HepG2 (cell line): ENCODE measurements at regions not wholly inside any gene's neighbourhood (a gene's known extent, or its start where the extent isn't known, plus 50 kb on each side); places are given as distances from the start of the nearest gene placed in this dataset.

Experiments used
- HNF1A ChIP-seq, 2 experiments: sonication (generic) in 1 of 2; formaldehyde crosslinking in 1 of 2; IDR thresholded peaks; 2 replicates each; pipeline versions ENCODE4 v1.4.0 to v1.6.1; 2016 to 2020; ENCODE audit warnings: borderline replicate concordance in 1 of 2, low read depth in 1 of 2, mild to moderate bottlenecking in 1 of 2, missing genetic modification reagents in 1 of 2
- KAT2B ChIP-seq: fragments of 150-350 bp; IDR thresholded peaks from 2 replicates; pipeline ENCODE4 v1.6.1; 2014; ENCODE audit warnings: low read depth, low read length, borderline replicate concordance
- SIN3A ChIP-seq: IDR thresholded peaks from 2 replicates; pipeline ENCODE4 v1.6.1; 2011; ENCODE audit warnings: low read depth, mild to moderate bottlenecking, control low read depth, low read length, borderline replicate concordance
- TRIM24 ChIP-seq: sonication (generic); formaldehyde crosslinking; IDR thresholded peaks from 2 replicates; pipeline ENCODE4 v1.8.0; 2022; ENCODE audit warnings: mild to moderate bottlenecking, missing genetic modification reagents
- ZBTB10 ChIP-seq: sonication (generic); formaldehyde crosslinking; IDR thresholded peaks from 2 replicates; pipeline ENCODE4 v1.4.0; 2020; ENCODE audit warnings: missing genetic modification reagents, borderline replicate concordance
- ZNF619 ChIP-seq: sonication (generic); formaldehyde crosslinking; IDR thresholded peaks from 2 replicates; pipeline ENCODE4 v1.4.0; 2020; ENCODE audit warnings: mild to moderate bottlenecking, missing genetic modification reagents
- ZZZ3 ChIP-seq: sonication (generic); formaldehyde crosslinking; IDR thresholded peaks from 2 replicates; pipeline ENCODE4 v1.4.0; 2020; ENCODE audit warnings: missing genetic modification reagents, mild to moderate bottlenecking, borderline replicate concordance
- TF ChIP-seq, protein P1 (sequence below): sonication (generic); formaldehyde crosslinking; IDR thresholded peaks from 2 replicates; pipeline ENCODE4 v1.4.0; 2020; ENCODE audit warnings: missing genetic modification reagents
- TF ChIP-seq, protein P2 (sequence below): sonication (generic); formaldehyde crosslinking; IDR thresholded peaks from 2 replicates; pipeline ENCODE4 v1.4.0; 2020; ENCODE audit warnings: missing genetic modification reagents

DNA sequence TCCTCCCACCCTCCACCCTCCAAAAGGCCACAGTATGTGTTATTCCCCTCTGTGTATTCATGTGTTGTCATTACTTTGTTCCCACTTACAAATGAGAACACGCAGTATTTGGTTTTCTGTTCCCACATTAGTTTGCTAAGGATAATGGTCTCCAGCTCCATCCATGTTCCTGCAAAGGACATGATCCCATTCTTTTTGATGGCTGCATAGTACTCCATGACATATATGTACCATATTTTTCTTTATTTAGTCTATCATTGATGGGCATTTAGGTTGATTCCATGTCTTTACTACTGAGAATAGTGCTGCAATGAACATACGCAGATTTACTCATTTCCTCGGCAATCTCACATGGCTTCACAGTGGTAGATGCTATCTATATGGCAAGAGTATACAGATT, 453.6 kb upstream of the CFAP20DC start (continued):
- TF ChIP-seq HNF1A (IDR thresholded peaks at IDR 0.05; ENCODE audit: low read depth) = no peak
- no peak for TF ChIP-seq HNF1A (CRISPR knock-in tag; IDR thresholded peaks at IDR 0.05; ENCODE audit: borderline replicate concordance)
- TF ChIP-seq TRIM24 (CRISPR knock-in tag) = no peak
- TF ChIP-seq KAT2B = no peak
- TF ChIP-seq, protein P1, sequence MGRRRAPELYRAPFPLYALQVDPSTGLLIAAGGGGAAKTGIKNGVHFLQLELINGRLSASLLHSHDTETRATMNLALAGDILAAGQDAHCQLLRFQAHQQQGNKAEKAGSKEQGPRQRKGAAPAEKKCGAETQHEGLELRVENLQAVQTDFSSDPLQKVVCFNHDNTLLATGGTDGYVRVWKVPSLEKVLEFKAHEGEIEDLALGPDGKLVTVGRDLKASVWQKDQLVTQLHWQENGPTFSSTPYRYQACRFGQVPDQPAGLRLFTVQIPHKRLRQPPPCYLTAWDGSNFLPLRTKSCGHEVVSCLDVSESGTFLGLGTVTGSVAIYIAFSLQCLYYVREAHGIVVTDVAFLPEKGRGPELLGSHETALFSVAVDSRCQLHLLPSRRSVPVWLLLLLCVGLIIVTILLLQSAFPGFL = no peak
- no peak for TF ChIP-seq ZBTB10 (CRISPR knock-in tag)
- no peak for TF ChIP-seq SIN3A
- TF ChIP-seq ZNF619 = no peak
- TF ChIP-seq, protein P2, sequence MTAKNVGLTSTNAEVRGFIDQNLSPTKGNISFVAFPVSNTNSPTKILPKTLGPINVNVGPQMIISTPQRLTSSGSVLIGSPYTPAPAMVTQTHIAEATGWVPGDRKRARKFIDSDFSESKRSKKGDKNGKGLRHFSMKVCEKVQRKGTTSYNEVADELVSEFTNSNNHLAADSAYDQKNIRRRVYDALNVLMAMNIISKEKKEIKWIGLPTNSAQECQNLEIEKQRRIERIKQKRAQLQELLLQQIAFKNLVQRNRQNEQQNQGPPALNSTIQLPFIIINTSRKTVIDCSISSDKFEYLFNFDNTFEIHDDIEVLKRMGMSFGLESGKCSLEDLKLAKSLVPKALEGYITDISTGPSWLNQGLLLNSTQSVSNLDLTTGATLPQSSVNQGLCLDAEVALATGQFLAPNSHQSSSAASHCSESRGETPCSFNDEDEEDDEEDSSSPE (CRISPR knock-in tag) = no peak
- no peak for TF ChIP-seq ZZZ3 (CRISPR knock-in tag)
